IPS-20b (cell line): ENCODE measurements at regions not wholly inside any gene's neighbourhood (a gene's known extent, or its start where the extent isn't known, plus 50 kb on each side); places are given as distances from the start of the nearest gene placed in this dataset.

Source experiments
- H3K27ac ChIP-seq: one replicate; pipeline ENCODE4 v1.5.1; 2013; ENCODE audit warnings: low read length
- H3K27me3 ChIP-seq: 2 replicates; pipeline ENCODE4 v1.6.1; 2013; ENCODE audit warnings: mild to moderate bottlenecking, low read length, inconsistent platforms; ENCODE audit not compliant: insufficient read depth
- H3K36me3 ChIP-seq: 2 replicates; pipeline ENCODE4 v1.6.1; 2013; ENCODE audit warnings: low read depth, mild to moderate bottlenecking, inconsistent platforms, low read length, moderate library complexity; ENCODE audit not compliant: insufficient read depth
- H3K4me1 ChIP-seq: 2 replicates; pipeline ENCODE4 v1.6.1; 2013; ENCODE audit warnings: mild to moderate bottlenecking, control low read depth, inconsistent platforms, low read length, moderate library complexity; ENCODE audit not compliant: insufficient read depth
- H3K4me3 ChIP-seq: 2 replicates; pipeline ENCODE4 v1.5.1; 2013; ENCODE audit warnings: mild to moderate bottlenecking, low read length, inconsistent platforms
- H3K9ac ChIP-seq: 2 replicates; pipeline ENCODE4 v1.6.1; 2013; ENCODE audit warnings: low read depth, mild to moderate bottlenecking, inconsistent platforms, low read length, moderate library complexity
- H3K9me3 ChIP-seq: 2 replicates; pipeline ENCODE4 v1.6.1; 2013; ENCODE audit warnings: mild to moderate bottlenecking, low read depth, low read length, inconsistent platforms; ENCODE audit not compliant: insufficient read depth

GRCh38 chr10:84571146-84571545 lies 242.8 kb downstream of the CCSER2 start:
- no peak overlapping the region for H3K9ac ChIP-seq
- H3K9me3 ChIP-seq, result no peaks in the 10 kb centered on the region
- no peaks in the 10 kb centered on the region for H3K36me3 ChIP-seq
- no peak overlapping the region for H3K27ac ChIP-seq
- H3K4me3 ChIP-seq, result no peak overlapping the region
- H3K4me1 ChIP-seq, result peaks cover 9% of the 10 kb centered on the region; the same call in 1 of the 2 replicates
- H3K27me3 ChIP-seq, result no peaks in the 10 kb centered on the region

GRCh38 chr10:84574102-84574501 lies 245.7 kb downstream of the CCSER2 start:
- no peak overlapping the region for H3K27ac ChIP-seq
- no peaks in the 10 kb centered on the region for H3K36me3 ChIP-seq
- H3K9me3 ChIP-seq, result no peaks in the 10 kb centered on the region
- H3K9ac ChIP-seq, result no peak overlapping the region
- no peaks in the 10 kb centered on the region for H3K4me1 ChIP-seq
- H3K4me3 ChIP-seq, result no peak overlapping the region
- no peaks in the 10 kb centered on the region for H3K27me3 ChIP-seq

- no peaks in the 10 kb centered on the region for H3K36me3 ChIP-seq
- H3K9me3 ChIP-seq, result no peaks in the 10 kb centered on the region
- no peak overlapping the region for H3K9ac ChIP-seq
- no peaks in the 10 kb centered on the region for H3K27me3 ChIP-seq
- H3K4me3 ChIP-seq, result no peak overlapping the region
- H3K27ac ChIP-seq, result no peak overlapping the region
- H3K4me1 ChIP-seq, result no peaks in the 10 kb centered on the region
These were observed 253.6 kb downstream of the CCSER2 start for GRCh38 chr10:84581976-84582375.

GRCh38 chr10:84583501-84583900 lies 255.1 kb downstream of the CCSER2 start:
- H3K27ac ChIP-seq, result no peak overlapping the region
- H3K9me3 ChIP-seq, result no peaks in the 10 kb centered on the region
- peaks cover 11% of the 10 kb centered on the region for H3K4me1 ChIP-seq
- no peaks in the 10 kb centered on the region for H3K36me3 ChIP-seq
- no peaks in the 10 kb centered on the region for H3K27me3 ChIP-seq
- H3K9ac ChIP-seq, result no peak overlapping the region
- no peak overlapping the region for H3K4me3 ChIP-seq

- Histone ChIP-seq H3K27me3 (no peaks in the 10 kb centered on the region), H3K4me1 (peaks cover 11% of the 10 kb centered on the region), H3K9me3 (no peaks in the 10 kb centered on the region), H3K4me3 (0 out of 2 replicates have a peak overlapping the region, but pooled peaks have one; percentile 11), H3K27ac (no peak overlapping the region), H3K9ac (no peak overlapping the region), H3K36me3 (no peaks in the 10 kb centered on the region)
These were observed 259.4 kb downstream of the CCSER2 start for GRCh38 chr10:84587789-84588188.

GRCh38 chr10:84588426-84588825 lies 260.0 kb downstream of the CCSER2 start:
- no peak overlapping the region for H3K27ac ChIP-seq
- no peaks in the 10 kb centered on the region for H3K27me3 ChIP-seq
- H3K4me1 ChIP-seq, result peaks cover 11% of the 10 kb centered on the region
- no peak overlapping the region for H3K4me3 ChIP-seq
- H3K9me3 ChIP-seq, result no peaks in the 10 kb centered on the region
- H3K36me3 ChIP-seq, result no peaks in the 10 kb centered on the region
- H3K9ac ChIP-seq, result no peak overlapping the region

GRCh38 chr10:84588971-84589370 lies 260.6 kb downstream of the CCSER2 start:
- H3K36me3 ChIP-seq, result no peaks in the 10 kb centered on the region
- no peak overlapping the region for H3K4me3 ChIP-seq
- H3K4me1 ChIP-seq, result peaks cover 11% of the 10 kb centered on the region

GRCh38 chr10:84589526-84590205 lies 261.3 kb downstream of the CCSER2 start:
- Histone ChIP-seq H3K27me3 (no peaks in the 10 kb centered on the region), H3K9ac (no peak overlapping the region), H3K9me3 (no peaks in the 10 kb centered on the region), H3K27ac (no peak overlapping the region), H3K4me1 (peaks cover 11% of the 10 kb centered on the region), H3K4me3 (no peak overlapping the region), H3K36me3 (no peaks in the 10 kb centered on the region)

More at GRCh38 chr10:84588971-84589370, 260.6 kb downstream of the CCSER2 start:
- Histone ChIP-seq H3K9me3 (no peaks in the 10 kb centered on the region), H3K27me3 (no peaks in the 10 kb centered on the region), H3K9ac (no peak overlapping the region), H3K27ac (no peak overlapping the region)

- peaks cover 11% of the 10 kb centered on the region for H3K4me1 ChIP-seq
- H3K9ac ChIP-seq, result no peak overlapping the region
- H3K36me3 ChIP-seq, result no peaks in the 10 kb centered on the region
- H3K27ac ChIP-seq, result no peak overlapping the region
- H3K9me3 ChIP-seq, result no peaks in the 10 kb centered on the region
- no peaks in the 10 kb centered on the region for H3K27me3 ChIP-seq
- H3K4me3 ChIP-seq, result no peak overlapping the region
These were observed 262.2 kb downstream of the CCSER2 start for GRCh38 chr10:84590327-84591193.

- no peak overlapping the region for H3K27ac ChIP-seq
- H3K9ac ChIP-seq, result no peak overlapping the region
- no peak overlapping the region for H3K4me3 ChIP-seq
- H3K27me3 ChIP-seq, result no peaks in the 10 kb centered on the region
- H3K36me3 ChIP-seq, result no peaks in the 10 kb centered on the region
- H3K9me3 ChIP-seq, result peaks cover 6% of the 10 kb centered on the region; the same call in 1 of the 2 replicates
- H3K4me1 ChIP-seq, result no peaks in the 10 kb centered on the region; the same call in 1 of the 2 replicates
These were observed 265.1 kb downstream of the CCSER2 start for GRCh38 chr10:84593506-84593905.

GRCh38 chr10:84596585-84596984 lies 268.2 kb downstream of the CCSER2 start:
- peaks cover 9% of the 10 kb centered on the region; the same call in 1 of the 2 replicates for H3K27me3 ChIP-seq
- H3K9ac ChIP-seq, result no peak overlapping the region
- no peaks in the 10 kb centered on the region for H3K36me3 ChIP-seq
- H3K4me3 ChIP-seq, result no peak overlapping the region
- H3K9me3 ChIP-seq, result peaks cover 6% of the 10 kb centered on the region; the same call in 1 of the 2 replicates
- no peaks in the 10 kb centered on the region for H3K4me1 ChIP-seq
- H3K27ac ChIP-seq, result no peak overlapping the region

- H3K4me1 ChIP-seq, result peaks cover 2% of the 10 kb centered on the region; the same call in 1 of the 2 replicates
- peaks cover 35% of the 10 kb centered on the region for H3K27me3 ChIP-seq
- H3K9me3 ChIP-seq, result peaks cover 6% of the 10 kb centered on the region; the same call in 1 of the 2 replicates
- H3K27ac ChIP-seq, result no peak overlapping the region
- no peaks in the 10 kb centered on the region for H3K36me3 ChIP-seq
- no peak overlapping the region for H3K4me3 ChIP-seq
- H3K9ac ChIP-seq, result no peak overlapping the region
These were observed 270.9 kb downstream of the CCSER2 start for GRCh38 chr10:84599254-84599653.
